ENCODE measurements at regions not wholly inside any gene's neighbourhood (a gene's known extent, or its start where the extent isn't known, plus 50 kb on each side); places are given as distances from the start of the nearest gene placed in this dataset.

GRCh38 chr6:127032971-127033370, 85.5 kb upstream of the RSPO3 start:
- TF ChIP-seq CTCF (conservative IDR thresholded peaks at IDR 0.05 in 1 of 2, IDR thresholded peaks at IDR 0.05 in 1 of 2; ENCODE audit: low read depth in 1 of 2, low read length in 2 of 2) (no peak), EZH2 (IDR thresholded peaks at IDR 0.05; ENCODE audit: low read length, missing control alignments) (no peak)
